H9 (cell line): ENCODE measurements at regions not wholly inside any gene's neighbourhood (a gene's known extent, or its start where the extent isn't known, plus 50 kb on each side); places are given as distances from the start of the nearest gene placed in this dataset.

Experiments
- DNase-seq: peaks from one replicate; pipeline ENCODE4 v3.0.0-alpha.2; 2017
- H2AFZ ChIP-seq: one replicate; pipeline ENCODE4 v1.6.1; 2013; ENCODE audit warnings: mild to moderate bottlenecking, low read length, control low read depth, moderate library complexity
- H2AK5ac ChIP-seq: 2 replicates; pipeline ENCODE4 v1.6.1; 2013; ENCODE audit warnings: low read length, control low read depth, mixed read lengths; ENCODE audit not compliant: insufficient read length
- H2BK120ac ChIP-seq: one replicate; pipeline ENCODE4 v1.6.1; 2013; ENCODE audit warnings: low read depth, mild to moderate bottlenecking, low read length, control low read depth, inconsistent platforms; ENCODE audit not compliant: poor library complexity, severe bottlenecking
- H2BK12ac ChIP-seq: 2 replicates; pipeline ENCODE4 v1.6.1; 2013; ENCODE audit warnings: low read length, control low read depth, mixed read lengths, low read depth; ENCODE audit not compliant: insufficient read length
- H2BK15ac ChIP-seq: 2 replicates; pipeline ENCODE4 v1.6.1; 2013; ENCODE audit warnings: low read depth, low read length, control low read depth
- H2BK20ac ChIP-seq: one replicate; pipeline ENCODE4 v1.6.1; 2013; ENCODE audit warnings: low read depth, mild to moderate bottlenecking, low read length, control low read depth, inconsistent platforms; ENCODE audit not compliant: poor library complexity, severe bottlenecking
- H2BK5ac ChIP-seq: 2 replicates; pipeline ENCODE4 v1.6.1; 2013; ENCODE audit warnings: low read length, control low read depth, mixed read lengths; ENCODE audit not compliant: insufficient read length
- H3K14ac ChIP-seq: 2 replicates; pipeline ENCODE4 v1.6.1; 2013; ENCODE audit warnings: low read length, control low read depth; ENCODE audit not compliant: insufficient read depth
- H3K18ac ChIP-seq: 2 replicates; pipeline ENCODE4 v1.6.1; 2013; ENCODE audit warnings: low read depth, mild to moderate bottlenecking, mixed read lengths, low read length, control low read depth; ENCODE audit not compliant: insufficient read length
- H3K23ac ChIP-seq: 2 replicates; pipeline ENCODE4 v1.6.1; 2013; ENCODE audit warnings: low read length, control low read depth, mixed read lengths, low read depth; ENCODE audit not compliant: insufficient read length
- H3K23me2 ChIP-seq: 2 replicates; pipeline ENCODE4 v1.6.1; 2013; ENCODE audit warnings: low read depth, mild to moderate bottlenecking, mixed read lengths, low read length, control low read depth; ENCODE audit not compliant: insufficient read length, poor library complexity, severe bottlenecking
- H3K27ac ChIP-seq: 2 replicates; pipeline ENCODE4 v1.5.1; 2013; ENCODE audit warnings: low read length, control low read depth, mixed read lengths, low read depth; ENCODE audit not compliant: insufficient read length
- H3K27me3 ChIP-seq: 2 replicates; pipeline ENCODE4 v1.6.1; 2013; ENCODE audit warnings: low read length, control low read depth, inconsistent platforms; ENCODE audit not compliant: insufficient read depth
- H3K4ac ChIP-seq: 2 replicates; pipeline ENCODE4 v1.6.1; 2013; ENCODE audit warnings: low read depth, mild to moderate bottlenecking, control low read depth, inconsistent platforms, low read length, moderate library complexity
- H3K4me1 ChIP-seq: 2 replicates; pipeline ENCODE4 v1.6.1; 2013; ENCODE audit warnings: low read length, control low read depth, inconsistent platforms; ENCODE audit not compliant: insufficient read depth
- H3K4me2 ChIP-seq: 2 replicates; pipeline ENCODE4 v1.6.1; 2013; ENCODE audit warnings: low read length, control low read depth, mixed read lengths; ENCODE audit not compliant: insufficient read length, insufficient read depth
- H3K56ac ChIP-seq: 2 replicates; pipeline ENCODE4 v1.6.1; 2013; ENCODE audit warnings: low read depth, mild to moderate bottlenecking, mixed read lengths, low read length, control low read depth; ENCODE audit not compliant: insufficient read length
- H3K79me1 ChIP-seq: 2 replicates; pipeline ENCODE4 v1.6.1; 2013; ENCODE audit warnings: low read depth, mild to moderate bottlenecking, moderate library complexity, low read length, control low read depth, inconsistent platforms; ENCODE audit not compliant: insufficient read depth, poor library complexity, severe bottlenecking
- H3K79me2 ChIP-seq: 2 replicates; pipeline ENCODE4 v1.6.1; 2013; ENCODE audit warnings: low read length, control low read depth, inconsistent platforms; ENCODE audit not compliant: insufficient read depth
- H3K9ac ChIP-seq: 2 replicates; pipeline ENCODE4 v1.6.1; 2013; ENCODE audit warnings: low read length, control low read depth, mixed read lengths; ENCODE audit not compliant: insufficient read length; ENCODE audit errors: extremely low read depth
- H3K9me3 ChIP-seq: one replicate; pipeline ENCODE4 v1.6.1; 2013; ENCODE audit warnings: low read depth, low read length, inconsistent platforms; ENCODE audit not compliant: control insufficient read depth
- H3T11ph ChIP-seq: one replicate; pipeline ENCODE4 v1.6.1; 2013; ENCODE audit warnings: mild to moderate bottlenecking, low read length, control low read depth, inconsistent platforms
- H4K20me1 ChIP-seq: one replicate; pipeline ENCODE4 v1.6.1; 2013; ENCODE audit not compliant: control insufficient read depth, insufficient read length, insufficient read depth
- H4K5ac ChIP-seq: 2 replicates; pipeline ENCODE4 v1.6.1; 2013; ENCODE audit warnings: low read depth, mild to moderate bottlenecking, mixed read lengths, low read length, control low read depth; ENCODE audit not compliant: insufficient read length
- H4K8ac ChIP-seq: replicated peaks from 2 replicates; pipeline ENCODE4 v1.6.1; 2013; ENCODE audit warnings: low read length, control low read depth, mixed read lengths, low read depth; ENCODE audit not compliant: insufficient read length
- H4K91ac ChIP-seq: 2 replicates; pipeline ENCODE4 v1.6.1; 2013; ENCODE audit warnings: low read depth, mild to moderate bottlenecking, moderate library complexity, mixed read lengths, low read length, control low read depth; ENCODE audit not compliant: insufficient read length
- H3K27ac Mint-ChIP-seq, 3 experiments: 2 replicates in 2 of 3; 3 replicates in 1 of 3; pipeline ENCODE4 v1.8.0; 2020 to 2021; ENCODE audit warnings: mixed read lengths in 3 of 3, mild to moderate bottlenecking in 1 of 3, moderate library complexity in 1 of 3
- H3K27me3 Mint-ChIP-seq: 2 replicates; pipeline ENCODE4 v1.8.0; 2021; ENCODE audit warnings: low read depth, mild to moderate bottlenecking, moderate library complexity, mixed read lengths
- H3K36me3 Mint-ChIP-seq, 3 experiments: 2 replicates in 2 of 3; 3 replicates in 1 of 3; pipeline ENCODE4 v1.8.0; 2020 to 2021; ENCODE audit warnings: low read depth in 3 of 3, mixed read lengths in 3 of 3; ENCODE audit not compliant: insufficient read depth in 1 of 3
- H3K4me1 Mint-ChIP-seq, 2 experiments: 2 replicates each; pipeline ENCODE4 v1.8.0; 2020; ENCODE audit warnings: mixed read lengths in 2 of 2
- H3K4me3 Mint-ChIP-seq, 2 experiments: 2 replicates in 1 of 2; 3 replicates in 1 of 2; pipeline ENCODE4 v1.8.0; 2020 to 2021; ENCODE audit warnings: mild to moderate bottlenecking in 2 of 2, mixed read lengths in 2 of 2, moderate library complexity in 1 of 2
- H3K9me3 Mint-ChIP-seq, 2 experiments: 2 replicates in 1 of 2; 3 replicates in 1 of 2; pipeline ENCODE4 v1.8.0; 2020; ENCODE audit warnings: mild to moderate bottlenecking in 2 of 2, mixed read lengths in 2 of 2, moderate library complexity in 1 of 2
- WGBS: extraction: QIAGEN DNeasy Blood & Tissue Kit; methylation state at CpG from one replicate; pipeline ENCODE4 v1.1.7; 2013; ENCODE audit warnings: missing lambda C conversion rate, low lambda C conversion rate, mixed read lengths; ENCODE audit not compliant: insufficient read length; ENCODE audit errors: extremely low coverage; 5-methylcytosine and 5-hydroxymethylcytosine counted together
- TF ChIP-seq, protein P1 (sequence below): fragments of 200-600 bp; sonication (generic); conservative IDR thresholded peaks from 3 replicates; pipeline ENCODE4 v1.8.0; 2021; ENCODE audit warnings: antibody characterized with exemption, mild to moderate bottlenecking

DNA sequence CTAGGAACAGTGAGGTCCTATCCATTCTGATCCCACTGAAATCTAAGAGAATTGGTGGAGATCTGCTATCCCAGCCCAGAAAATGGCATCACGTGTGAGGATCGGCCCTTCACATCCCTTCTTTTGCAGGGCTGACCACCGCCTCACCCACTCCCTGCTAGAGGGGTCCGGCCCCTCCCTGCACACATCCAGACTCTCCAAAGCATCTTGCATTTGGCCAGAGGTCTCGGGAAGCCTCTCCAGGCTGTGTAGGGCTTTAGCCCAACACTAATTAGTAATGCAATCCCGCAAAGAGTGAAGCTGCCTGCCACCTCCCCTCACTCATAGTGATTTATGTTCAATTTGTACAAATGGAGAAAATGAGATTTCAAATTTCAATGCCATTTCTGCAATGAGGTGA lies 434.4 kb upstream of the ZFHX3 start:
- Histone ChIP-seq H3K18ac (no peak overlapping the region), H4K5ac (no peak overlapping the region), H4K91ac (no peak overlapping the region), H3K27me3 (no peaks in the 10 kb centered on the region), H3K79me2 (no peaks in the 10 kb centered on the region), H2AK5ac (no peak overlapping the region), H3K56ac (no peak overlapping the region), H4K20me1 (peaks cover 2% of the 10 kb centered on the region), H3K23me2 (peaks cover 7% of the 10 kb centered on the region), H3K14ac (no peak overlapping the region), H3K79me1 (no peaks in the 10 kb centered on the region), H3K27ac (no peak overlapping the region), H3K4me2 (no peak overlapping the region), H3K23ac (no peak overlapping the region), H2AFZ (no peak overlapping the region), H2BK12ac (no peak overlapping the region), H3K9ac (no peak overlapping the region), H3T11ph (no peak overlapping the region), H3K9me3 (no peaks in the 10 kb centered on the region), H2BK5ac (no peak overlapping the region), H4K8ac (no peak overlapping the region), H2BK120ac (no peak overlapping the region), H2BK20ac (no peak overlapping the region), H2BK15ac (no peak overlapping the region), H3K4ac (no peak overlapping the region), H3K4me1 (peaks cover 14% of the 10 kb centered on the region; the same call in 1 of the 2 replicates)
- Mint-ChIP-seq H3K36me3 (no peaks in the 10 kb centered on the region), H3K4me3 (no peak overlapping the region), H3K4me1 (peaks cover 36 to 43% of the 10 kb centered on the region in 2 experiments), H3K9me3 (no peaks in the 10 kb centered on the region), H3K27me3 (peaks cover 31% of the 10 kb centered on the region), H3K27ac (peak overlapping the region in 1 of 3 experiments; percentile 27; a peak in 1 of 7 replicates)
- TF ChIP-seq, protein P1, sequence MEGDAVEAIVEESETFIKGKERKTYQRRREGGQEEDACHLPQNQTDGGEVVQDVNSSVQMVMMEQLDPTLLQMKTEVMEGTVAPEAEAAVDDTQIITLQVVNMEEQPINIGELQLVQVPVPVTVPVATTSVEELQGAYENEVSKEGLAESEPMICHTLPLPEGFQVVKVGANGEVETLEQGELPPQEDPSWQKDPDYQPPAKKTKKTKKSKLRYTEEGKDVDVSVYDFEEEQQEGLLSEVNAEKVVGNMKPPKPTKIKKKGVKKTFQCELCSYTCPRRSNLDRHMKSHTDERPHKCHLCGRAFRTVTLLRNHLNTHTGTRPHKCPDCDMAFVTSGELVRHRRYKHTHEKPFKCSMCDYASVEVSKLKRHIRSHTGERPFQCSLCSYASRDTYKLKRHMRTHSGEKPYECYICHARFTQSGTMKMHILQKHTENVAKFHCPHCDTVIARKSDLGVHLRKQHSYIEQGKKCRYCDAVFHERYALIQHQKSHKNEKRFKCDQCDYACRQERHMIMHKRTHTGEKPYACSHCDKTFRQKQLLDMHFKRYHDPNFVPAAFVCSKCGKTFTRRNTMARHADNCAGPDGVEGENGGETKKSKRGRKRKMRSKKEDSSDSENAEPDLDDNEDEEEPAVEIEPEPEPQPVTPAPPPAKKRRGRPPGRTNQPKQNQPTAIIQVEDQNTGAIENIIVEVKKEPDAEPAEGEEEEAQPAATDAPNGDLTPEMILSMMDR, result no peak
- WGBS, result no CpG with 5 or more reads among the region's 6 CpGs
- DNase-seq, result no peak
